NB4 (cell line): ENCODE measurements at regions not wholly inside any gene's neighbourhood (a gene's known extent, or its start where the extent isn't known, plus 50 kb on each side); places are given as distances from the start of the nearest gene placed in this dataset.

Experiments
- CTCF ChIP-seq: IDR thresholded peaks from one replicate; pipeline ENCODE4 v1.5.1; 2012; ENCODE audit warnings: low read depth, low read length
- POLR2A ChIP-seq: IDR thresholded peaks from 2 replicates; pipeline ENCODE4 v1.6.1; 2011; ENCODE audit warnings: mild to moderate bottlenecking; ENCODE audit not compliant: insufficient read length; ENCODE audit errors: extremely low read depth

- TF ChIP-seq CTCF (no peak), POLR2A (no peak)
Measured at GRCh38 chr9:99628285-99628684, 193.4 kb upstream of the NR4A3 start.
